SU-DHL-6 (cell line): ENCODE measurements at regions not wholly inside any gene's neighbourhood (a gene's known extent, or its start where the extent isn't known, plus 50 kb on each side); places are given as distances from the start of the nearest gene placed in this dataset.

Source experiments
- H2AFZ ChIP-seq: fragments of 200-600 bp; sonication (generic); 2 replicates; pipeline ENCODE4 v1.6.1; 2014; ENCODE audit warnings: low read depth, mild to moderate bottlenecking, moderate library complexity, mixed read lengths, antibody characterized with exemption, low read length; ENCODE audit not compliant: severe bottlenecking
- H3F3A ChIP-seq: fragments of 200-600 bp; shearing (Covaris generic); 2 replicates; pipeline ENCODE4 v1.6.0; 2016; ENCODE audit warnings: antibody characterized with exemption, mild to moderate bottlenecking; ENCODE audit not compliant: insufficient read depth
- H3K27ac ChIP-seq: fragments of 200-600 bp; sonication (generic); 2 replicates; pipeline ENCODE4 v1.5.1; 2016; ENCODE audit warnings: low read depth, mild to moderate bottlenecking, low read length, moderate library complexity, mixed read lengths
- H3K27me3 ChIP-seq: fragments of 200-600 bp; sonication (generic), shearing (Covaris generic); 2 replicates; pipeline ENCODE4 v1.6.0; 2014; ENCODE audit warnings: mild to moderate bottlenecking, low read length
- H3K36me3 ChIP-seq: fragments of 200-600 bp; sonication (generic); 2 replicates; pipeline ENCODE4 v1.6.1; 2014; ENCODE audit warnings: mild to moderate bottlenecking, low read length, mixed read lengths
- H3K4me2 ChIP-seq: fragments of 300-600, 200-600 bp; shearing (Covaris generic), sonication (generic); 2 replicates; pipeline ENCODE4 v1.6.0; 2014; ENCODE audit warnings: low read length, low read depth, mild to moderate bottlenecking; ENCODE audit not compliant: poor library complexity, severe bottlenecking
- H3K4me3 ChIP-seq: fragments of 200-600 bp; sonication (generic); 2 replicates; pipeline ENCODE4 v1.5.1; 2014; ENCODE audit warnings: antibody characterized with exemption, low read length, mild to moderate bottlenecking, mixed read lengths; ENCODE audit not compliant: insufficient read depth, poor library complexity, severe bottlenecking
- H3K79me2 ChIP-seq: fragments of 200-600 bp; sonication (generic); 2 replicates; pipeline ENCODE4 v1.6.1; 2014; ENCODE audit warnings: mild to moderate bottlenecking, low read length, moderate library complexity; ENCODE audit not compliant: insufficient read depth
- H3K9ac ChIP-seq: fragments of 200-600 bp; sonication (generic); 2 replicates; pipeline ENCODE4 v1.7.0; 2014; ENCODE audit warnings: mild to moderate bottlenecking, low read length
- H3K9me2 ChIP-seq: fragments of 200-600 bp; sonication (generic); replicated peaks from 2 replicates; pipeline ENCODE4 v1.6.1; 2014; ENCODE audit warnings: low read length; ENCODE audit not compliant: insufficient read depth
- H3K9me3 ChIP-seq: fragments of 200-600 bp; sonication (generic); 2 replicates; pipeline ENCODE4 v1.6.1; 2014; ENCODE audit warnings: low read length, mixed read lengths; ENCODE audit not compliant: insufficient read depth
- H4K20me1 ChIP-seq: fragments of 200-600 bp; sonication (generic); 2 replicates; pipeline ENCODE4 v1.6.1; 2014; ENCODE audit warnings: low read depth, mild to moderate bottlenecking, antibody characterized with exemption, low read length, moderate library complexity, mixed read lengths
- CTCF ChIP-seq: fragments of 200-600 bp; sonication (generic); IDR thresholded peaks from one replicate; pipeline ENCODE4 v1.5.1; 2017; ENCODE audit warnings: antibody characterized with exemption, mild to moderate bottlenecking, low read length, moderate library complexity; ENCODE audit not compliant: insufficient read depth, poor library complexity, severe bottlenecking
- EZH2phosphoT487 ChIP-seq: fragments of 200-600 bp; sonication (generic), shearing (Covaris generic); conservative IDR thresholded peaks from 2 replicates; pipeline ENCODE4 v1.6.1; 2018; ENCODE audit warnings: mild to moderate bottlenecking, antibody characterized with exemption, low read length, moderate library complexity, mixed read lengths

- Histone ChIP-seq H3K9me3 (no peaks in the 10 kb centered on the region), H3K36me3 (no peaks in the 10 kb centered on the region), H4K20me1 (no peaks in the 10 kb centered on the region), H3K27ac (no peak overlapping the region), H3K79me2 (no peaks in the 10 kb centered on the region), H3K27me3 (no peaks in the 10 kb centered on the region), H3K4me2 (no peak overlapping the region), H3K9ac (no peak overlapping the region), H3K4me3 (no peak overlapping the region), H2AFZ (no peak overlapping the region), H3K9me2 (no peaks in the 10 kb centered on the region), H3F3A (no peaks in the 10 kb centered on the region)
- no peak for TF ChIP-seq CTCF
- no peak for TF ChIP-seq EZH2phosphoT487
Observed at GRCh38 chr9:11097020-11097419, 484.2 kb upstream of the PTPRD start.

- no peak overlapping the region for H3K4me2 ChIP-seq
- TF ChIP-seq EZH2phosphoT487 (no peak), CTCF (no peak)
Observed at GRCh38 chr9:11103525-11103924, 490.7 kb upstream of the PTPRD start.

GRCh38 chr9:11107196-11107595 lies 494.4 kb upstream of the PTPRD start:
- no peak overlapping the region for H3K27ac ChIP-seq
- no peaks in the 10 kb centered on the region for H3K36me3 ChIP-seq
- no peaks in the 10 kb centered on the region for H3K9me2 ChIP-seq
- no peaks in the 10 kb centered on the region for H4K20me1 ChIP-seq
- H3K79me2 ChIP-seq = no peaks in the 10 kb centered on the region
- no peak overlapping the region for H2AFZ ChIP-seq
- no peak overlapping the region for H3K4me3 ChIP-seq
- H3K9ac ChIP-seq = no peak overlapping the region
- no peak overlapping the region for H3K4me2 ChIP-seq
- TF ChIP-seq CTCF (no peak), EZH2phosphoT487 (no peak)
- peaks cover 3% of the 10 kb centered on the region; the same call in 1 of the 2 replicates for H3K9me3 ChIP-seq
- H3F3A ChIP-seq = no peaks in the 10 kb centered on the region
- no peaks in the 10 kb centered on the region for H3K27me3 ChIP-seq

More at GRCh38 chr9:11103525-11103924, 490.7 kb upstream of the PTPRD start:
- Histone ChIP-seq H2AFZ (no peak overlapping the region), H3K36me3 (no peaks in the 10 kb centered on the region), H4K20me1 (no peaks in the 10 kb centered on the region), H3K4me3 (no peak overlapping the region), H3K27ac (no peak overlapping the region), H3K9me3 (peaks cover 3% of the 10 kb centered on the region; the same call in 1 of the 2 replicates), H3F3A (no peaks in the 10 kb centered on the region), H3K27me3 (no peaks in the 10 kb centered on the region), H3K9me2 (no peaks in the 10 kb centered on the region), H3K9ac (no peak overlapping the region), H3K79me2 (no peaks in the 10 kb centered on the region)
